HUES48 (cell line): ENCODE measurements at regions not wholly inside any gene's neighbourhood (a gene's known extent, or its start where the extent isn't known, plus 50 kb on each side); places are given as distances from the start of the nearest gene placed in this dataset.

Source experiments
- H3K27ac ChIP-seq: one replicate; pipeline ENCODE4 v1.7.0; 2013; ENCODE audit warnings: low read depth, low read length, inconsistent platforms
- H3K27me3 ChIP-seq: 2 replicates; pipeline ENCODE4 v1.6.1; 2013; ENCODE audit warnings: mild to moderate bottlenecking, low read length; ENCODE audit not compliant: control insufficient read depth, insufficient read depth
- H3K36me3 ChIP-seq: 2 replicates; pipeline ENCODE4 v1.6.1; 2013; ENCODE audit warnings: low read length; ENCODE audit not compliant: control insufficient read depth, insufficient read depth
- H3K4me1 ChIP-seq: 2 replicates; pipeline ENCODE4 v1.6.1; 2013; ENCODE audit warnings: mild to moderate bottlenecking, low read length; ENCODE audit not compliant: control insufficient read depth, insufficient read depth
- H3K4me3 ChIP-seq: 2 replicates; pipeline ENCODE4 v1.5.1; 2013; ENCODE audit warnings: mild to moderate bottlenecking, low read depth, low read length
- H3K9ac ChIP-seq: 2 replicates; pipeline ENCODE4 v1.6.1; 2013; ENCODE audit warnings: mild to moderate bottlenecking, low read depth, low read length, moderate library complexity
- H3K9me3 ChIP-seq: 2 replicates; pipeline ENCODE4 v1.6.1; 2013; ENCODE audit warnings: low read length; ENCODE audit not compliant: control insufficient read depth, insufficient read depth

- Histone ChIP-seq H3K27ac (no peak overlapping the region), H3K4me1 (no peaks in the 10 kb centered on the region), H3K9ac (no peak overlapping the region), H3K4me3 (no peak overlapping the region), H3K27me3 (no peaks in the 10 kb centered on the region), H3K36me3 (no peaks in the 10 kb centered on the region), H3K9me3 (no peaks in the 10 kb centered on the region; the same call in 1 of the 2 replicates)
Observed at GRCh38 chr3:117744935-117745334, 1035.4 kb downstream of the TUSC7 start.

GRCh38 chr3:117745516-117745915 lies 1035.9 kb downstream of the TUSC7 start:
- Histone ChIP-seq H3K9me3 (no peaks in the 10 kb centered on the region; the same call in 1 of the 2 replicates), H3K27ac (no peak overlapping the region), H3K36me3 (no peaks in the 10 kb centered on the region), H3K4me3 (no peak overlapping the region), H3K27me3 (no peaks in the 10 kb centered on the region), H3K4me1 (no peaks in the 10 kb centered on the region), H3K9ac (no peak overlapping the region)

- H3K9me3 ChIP-seq, result no peaks in the 10 kb centered on the region; the same call in 1 of the 2 replicates
- H3K4me1 ChIP-seq, result no peaks in the 10 kb centered on the region
- H3K27me3 ChIP-seq, result no peaks in the 10 kb centered on the region
- no peak overlapping the region for H3K4me3 ChIP-seq
- H3K27ac ChIP-seq, result no peak overlapping the region
- H3K9ac ChIP-seq, result no peak overlapping the region
- no peaks in the 10 kb centered on the region for H3K36me3 ChIP-seq
Observed at GRCh38 chr3:117746066-117746465, 1036.5 kb downstream of the TUSC7 start.

GRCh38 chr3:117748131-117748530 lies 1038.6 kb downstream of the TUSC7 start:
- Histone ChIP-seq H3K9ac (no peak overlapping the region), H3K4me1 (no peaks in the 10 kb centered on the region), H3K27me3 (no peaks in the 10 kb centered on the region), H3K9me3 (no peaks in the 10 kb centered on the region; the same call in 1 of the 2 replicates), H3K4me3 (no peak overlapping the region), H3K36me3 (no peaks in the 10 kb centered on the region), H3K27ac (no peak overlapping the region)

- H3K4me1 ChIP-seq, result no peaks in the 10 kb centered on the region; the same call in 1 of the 2 replicates
- H3K9ac ChIP-seq, result no peak overlapping the region
- H3K9me3 ChIP-seq, result no peaks in the 10 kb centered on the region
- H3K27me3 ChIP-seq, result no peaks in the 10 kb centered on the region
- no peak overlapping the region for H3K4me3 ChIP-seq
- H3K36me3 ChIP-seq, result no peaks in the 10 kb centered on the region
- H3K27ac ChIP-seq, result no peak overlapping the region
Observed at GRCh38 chr3:117750674-117751269, 1041.2 kb downstream of the TUSC7 start.

- Histone ChIP-seq H3K27me3 (no peaks in the 10 kb centered on the region), H3K36me3 (no peaks in the 10 kb centered on the region), H3K4me1 (no peaks in the 10 kb centered on the region; the same call in 1 of the 2 replicates), H3K9me3 (no peaks in the 10 kb centered on the region), H3K4me3 (no peak overlapping the region), H3K9ac (no peak overlapping the region), H3K27ac (no peak overlapping the region)
Observed at GRCh38 chr3:117751651-117752050, 1042.1 kb downstream of the TUSC7 start.

GRCh38 chr3:117752984-117753717 lies 1043.6 kb downstream of the TUSC7 start:
- Histone ChIP-seq H3K9ac (no peak overlapping the region), H3K27me3 (no peaks in the 10 kb centered on the region), H3K27ac (no peak overlapping the region), H3K9me3 (no peaks in the 10 kb centered on the region), H3K4me3 (no peak overlapping the region), H3K4me1 (no peaks in the 10 kb centered on the region; the same call in 1 of the 2 replicates), H3K36me3 (no peaks in the 10 kb centered on the region)

GRCh38 chr3:117754058-117754457 lies 1044.5 kb downstream of the TUSC7 start:
- H3K27ac ChIP-seq, result no peak overlapping the region
- no peak overlapping the region for H3K9ac ChIP-seq
- no peak overlapping the region for H3K4me3 ChIP-seq
- no peaks in the 10 kb centered on the region for H3K36me3 ChIP-seq
- no peaks in the 10 kb centered on the region for H3K27me3 ChIP-seq
- no peaks in the 10 kb centered on the region; the same call in 1 of the 2 replicates for H3K4me1 ChIP-seq
- H3K9me3 ChIP-seq, result no peaks in the 10 kb centered on the region

- no peak overlapping the region for H3K9ac ChIP-seq
- no peaks in the 10 kb centered on the region for H3K36me3 ChIP-seq
- no peaks in the 10 kb centered on the region for H3K9me3 ChIP-seq
- no peaks in the 10 kb centered on the region; the same call in 1 of the 2 replicates for H3K4me1 ChIP-seq
- no peak overlapping the region for H3K27ac ChIP-seq
- H3K4me3 ChIP-seq, result no peak overlapping the region
- H3K27me3 ChIP-seq, result no peaks in the 10 kb centered on the region
Observed at GRCh38 chr3:117754841-117755240, 1045.3 kb downstream of the TUSC7 start.

- peaks cover 4% of the 10 kb centered on the region for H3K4me1 ChIP-seq
- H3K27me3 ChIP-seq, result no peaks in the 10 kb centered on the region
- H3K36me3 ChIP-seq, result no peaks in the 10 kb centered on the region
- no peak overlapping the region for H3K9ac ChIP-seq
- H3K4me3 ChIP-seq, result no peak overlapping the region
- H3K9me3 ChIP-seq, result no peaks in the 10 kb centered on the region
- no peak overlapping the region for H3K27ac ChIP-seq
Observed at GRCh38 chr3:117756563-117756962, 1047.0 kb downstream of the TUSC7 start.
